ENCODE measurements at regions not wholly inside any gene's neighbourhood (a gene's known extent, or its start where the extent isn't known, plus 50 kb on each side); places are given as distances from the start of the nearest gene placed in this dataset.

GRCh38 chr9:88684046-88684445 is 149.1 kb downstream of the NXNL2 start:
- Histone ChIP-seq H3K36me3 (no peaks in the 10 kb centered on the region), H3K4me2 (no peak overlapping the region), H3K4me1 (peaks cover 0 to 21% (median 7%) of the 10 kb centered on the region in 10 experiments; a peak in 11 of 20 replicates), H3K27me3 (no peaks in the 10 kb centered on the region), H3K9me3 (replicated peaks in 1 of 11) (peaks cover 0 to 19% (median 3%) of the 10 kb centered on the region in 11 experiments; a peak in 12 of 22 replicates), H3K27ac (no peak overlapping the region), H3K4me3 (no peak overlapping the region), H4K20me1 (no peaks in the 10 kb centered on the region), H3K9ac (no peak overlapping the region)
- no peak for TF ChIP-seq Cebpa-rat (IDR thresholded peaks at IDR 0.05)

GRCh38 chr9:88684845-88685244 is 149.9 kb downstream of the NXNL2 start:
- Histone ChIP-seq H4K20me1 (no peaks in the 10 kb centered on the region), H3K9ac (no peak overlapping the region)
- TF ChIP-seq Cebpa-rat (IDR thresholded peaks at IDR 0.05), result no peak

GRCh38 chr9:88685966-88686365 is 151.0 kb downstream of the NXNL2 start:
- no peak overlapping the region for H3K27ac ChIP-seq
- no peaks in the 10 kb centered on the region for H3K27me3 ChIP-seq
- peaks cover 14 to 37% (median 22%) of the 10 kb centered on the region in 11 experiments for H3K9me3 ChIP-seq (replicated peaks in 1 of 11)
- no peaks in the 10 kb centered on the region for H3K36me3 ChIP-seq
- H3K4me3 ChIP-seq, result no peak overlapping the region
- TF ChIP-seq Cebpa-rat (IDR thresholded peaks at IDR 0.05), result no peak
- H4K20me1 ChIP-seq, result no peaks in the 10 kb centered on the region
- H3K9ac ChIP-seq, result no peak overlapping the region
- no peak overlapping the region for H3K4me2 ChIP-seq
- peaks cover 0 to 2% (median 0%) of the 10 kb centered on the region in 10 experiments; a peak in 1 of 20 replicates for H3K4me1 ChIP-seq

More at GRCh38 chr9:88684845-88685244, 149.9 kb downstream of the NXNL2 start:
- no peak overlapping the region for H3K4me3 ChIP-seq
- H3K27me3 ChIP-seq, result no peaks in the 10 kb centered on the region
- H3K9me3 ChIP-seq (replicated peaks in 1 of 11), result peaks cover 5 to 26% (median 11%) of the 10 kb centered on the region in 11 experiments
- H3K4me2 ChIP-seq, result no peak overlapping the region
- H3K4me1 ChIP-seq, result peaks cover 0 to 13% (median 7%) of the 10 kb centered on the region in 10 experiments; a peak in 11 of 20 replicates
- no peaks in the 10 kb centered on the region for H3K36me3 ChIP-seq
- H3K27ac ChIP-seq, result no peak overlapping the region

GRCh38 chr9:88689509-88690298 is 154.7 kb downstream of the NXNL2 start:
- Histone ChIP-seq H3K9me3 (replicated peaks in 1 of 11) (peaks cover 33 to 64% (median 40%) of the 10 kb centered on the region in 11 experiments), H3K4me1 (peaks cover 4 to 9% (median 6%) of the 10 kb centered on the region in 10 experiments; a peak in 15 of 20 replicates), H3K27ac (no peak overlapping the region), H3K9ac (no peak overlapping the region), H3K27me3 (no peaks in the 10 kb centered on the region), H3K36me3 (no peaks in the 10 kb centered on the region), H3K4me2 (no peak overlapping the region), H3K4me3 (no peak overlapping the region), H4K20me1 (no peaks in the 10 kb centered on the region)
- no peak for TF ChIP-seq Cebpa-rat (IDR thresholded peaks at IDR 0.05)

GRCh38 chr9:88690628-88691027 is 155.7 kb downstream of the NXNL2 start:
- no peak overlapping the region for H3K27ac ChIP-seq
- no peak overlapping the region for H3K9ac ChIP-seq
- H3K4me3 ChIP-seq, result no peak overlapping the region
- peaks cover 33 to 62% (median 40%) of the 10 kb centered on the region in 11 experiments for H3K9me3 ChIP-seq (replicated peaks in 1 of 11)
- no peaks in the 10 kb centered on the region for H3K27me3 ChIP-seq
- TF ChIP-seq Cebpa-rat (IDR thresholded peaks at IDR 0.05), result no peak
- H3K36me3 ChIP-seq, result no peaks in the 10 kb centered on the region
- peaks cover 6 to 16% (median 10%) of the 10 kb centered on the region in 10 experiments; a peak in 15 of 20 replicates for H3K4me1 ChIP-seq
- H3K4me2 ChIP-seq, result no peak overlapping the region
- H4K20me1 ChIP-seq, result no peaks in the 10 kb centered on the region

GRCh38 chr9:88691091-88691490 is 156.1 kb downstream of the NXNL2 start:
- H3K9me3 ChIP-seq (replicated peaks in 1 of 11), result peaks cover 33 to 59% (median 39%) of the 10 kb centered on the region in 11 experiments
- no peaks in the 10 kb centered on the region for H3K27me3 ChIP-seq
- no peak overlapping the region for H3K4me2 ChIP-seq
- TF ChIP-seq Cebpa-rat (IDR thresholded peaks at IDR 0.05), result no peak
- no peak overlapping the region for H3K27ac ChIP-seq
- H3K4me3 ChIP-seq, result no peak overlapping the region
- H3K4me1 ChIP-seq, result peaks cover 6 to 17% (median 10%) of the 10 kb centered on the region in 10 experiments; a peak in 15 of 20 replicates
- no peaks in the 10 kb centered on the region for H3K36me3 ChIP-seq
- no peaks in the 10 kb centered on the region for H4K20me1 ChIP-seq
- H3K9ac ChIP-seq, result no peak overlapping the region

GRCh38 chr9:88691811-88692210 is 156.8 kb downstream of the NXNL2 start:
- Histone ChIP-seq H3K36me3 (no peaks in the 10 kb centered on the region), H3K4me1 (peaks cover 6 to 17% (median 10%) of the 10 kb centered on the region in 10 experiments; a peak in 15 of 20 replicates), H3K27me3 (no peaks in the 10 kb centered on the region), H3K4me2 (no peak overlapping the region), H3K4me3 (no peak overlapping the region), H3K9me3 (replicated peaks in 1 of 11) (peaks cover 33 to 59% (median 39%) of the 10 kb centered on the region in 11 experiments), H3K9ac (no peak overlapping the region), H4K20me1 (no peaks in the 10 kb centered on the region), H3K27ac (no peak overlapping the region)
- TF ChIP-seq Cebpa-rat (IDR thresholded peaks at IDR 0.05), result no peak

- H3K9me3 ChIP-seq (replicated peaks in 1 of 11), result peaks cover 33 to 53% (median 39%) of the 10 kb centered on the region in 11 experiments
- no peak overlapping the region for H3K9ac ChIP-seq
- peak overlapping the region in 3 of 11 experiments; percentile 13 to 32 (median 22); a peak in 5 of 22 replicates for H3K4me2 ChIP-seq
- peaks cover 6 to 26% (median 12%) of the 10 kb centered on the region in 10 experiments; a peak in 16 of 20 replicates for H3K4me1 ChIP-seq
- H3K27ac ChIP-seq, result no peak overlapping the region
- H3K4me3 ChIP-seq, result no peak overlapping the region
- no peaks in the 10 kb centered on the region for H4K20me1 ChIP-seq
- H3K27me3 ChIP-seq, result no peaks in the 10 kb centered on the region
- no peaks in the 10 kb centered on the region for H3K36me3 ChIP-seq
- no peak for TF ChIP-seq Cebpa-rat (IDR thresholded peaks at IDR 0.05)
Observed at GRCh38 chr9:88692827-88693226, 157.8 kb downstream of the NXNL2 start.

- TF ChIP-seq Cebpa-rat (IDR thresholded peaks at IDR 0.05), result no peak
- H3K4me1 ChIP-seq, result peaks cover 7 to 38% (median 19%) of the 10 kb centered on the region in 10 experiments; a peak in 17 of 20 replicates
- no peak overlapping the region for H3K9ac ChIP-seq
- no peaks in the 10 kb centered on the region for H3K27me3 ChIP-seq
- peaks cover 27 to 44% (median 39%) of the 10 kb centered on the region in 11 experiments for H3K9me3 ChIP-seq (replicated peaks in 1 of 11)
- H3K36me3 ChIP-seq, result no peaks in the 10 kb centered on the region
- peak overlapping the region; percentile 7 to 73 (median 39); a peak in 17 of 22 replicates for H3K4me2 ChIP-seq
- H3K27ac ChIP-seq, result no peak overlapping the region
- H3K4me3 ChIP-seq, result no peak overlapping the region
- no peaks in the 10 kb centered on the region for H4K20me1 ChIP-seq
Observed at GRCh38 chr9:88694625-88695024, 159.6 kb downstream of the NXNL2 start.
